Amniotic stem cell (primary cell): ENCODE measurements at regions not wholly inside any gene's neighbourhood (a gene's known extent, or its start where the extent isn't known, plus 50 kb on each side); places are given as distances from the start of the nearest gene placed in this dataset.

Experiments used
- DNase-seq: peaks from one replicate; lab custom pipeline; 2025; lab: John Stamatoyannopoulos, UW

DNA sequence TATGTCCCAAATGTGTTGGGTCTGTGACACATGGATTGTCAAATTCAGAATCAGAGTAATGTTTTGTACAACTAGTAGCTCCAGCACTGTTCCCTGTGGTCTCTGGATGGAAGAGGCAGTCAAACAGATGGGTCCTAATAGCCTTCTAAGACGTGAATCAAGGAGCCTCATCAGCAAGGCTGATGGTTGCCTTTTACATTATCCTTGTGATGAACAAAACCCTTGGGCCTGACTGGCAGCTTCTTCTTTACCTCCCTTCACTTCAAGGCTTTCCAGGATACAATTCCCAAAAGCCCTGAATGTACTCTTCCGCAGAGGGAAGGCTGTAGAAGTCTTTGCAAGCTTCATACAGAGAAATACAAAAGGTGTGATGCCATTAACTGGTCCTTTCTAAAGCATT, 633.3 kb downstream of the USP25 start:
- no peak for DNase-seq

DNA sequence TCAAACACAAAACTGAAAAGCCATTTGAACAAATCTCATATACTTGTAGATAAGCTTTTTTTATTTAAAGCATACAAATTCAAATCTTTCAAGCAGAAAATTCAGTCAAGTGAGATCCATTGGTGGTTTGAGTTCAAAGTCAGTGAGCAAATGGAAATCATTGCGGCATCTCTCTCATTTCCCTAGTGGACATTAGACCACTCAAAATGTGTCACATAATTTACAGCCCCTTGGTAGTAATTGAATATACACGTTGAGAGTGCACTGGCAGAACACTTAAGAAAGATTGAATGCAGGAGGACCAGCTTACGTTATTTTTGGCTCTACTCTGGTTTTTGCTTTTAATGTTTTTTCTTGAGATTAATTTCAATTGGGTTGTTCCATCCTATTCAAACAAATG, 633.7 kb downstream of the USP25 start:
- DNase-seq: no peak

DNA sequence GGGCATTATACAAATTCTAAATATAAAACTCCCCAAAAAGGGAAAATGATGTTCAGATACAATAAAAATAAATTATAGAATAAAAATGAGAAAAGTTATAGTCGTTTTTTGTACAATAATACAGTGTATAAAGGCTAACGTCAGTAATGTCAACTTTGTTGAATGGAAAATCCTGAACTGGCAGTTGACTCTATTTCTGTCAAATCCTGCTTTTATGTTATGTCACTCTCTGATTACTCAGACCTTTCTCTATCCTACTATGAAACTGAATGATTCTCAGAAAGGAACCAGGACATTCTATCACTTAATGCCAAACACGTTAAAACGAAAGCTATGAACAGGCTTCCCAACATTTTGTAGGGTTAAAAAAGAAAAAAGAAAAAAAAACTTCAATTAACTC, 636.4 kb downstream of the USP25 start:
- no peak for DNase-seq

DNA sequence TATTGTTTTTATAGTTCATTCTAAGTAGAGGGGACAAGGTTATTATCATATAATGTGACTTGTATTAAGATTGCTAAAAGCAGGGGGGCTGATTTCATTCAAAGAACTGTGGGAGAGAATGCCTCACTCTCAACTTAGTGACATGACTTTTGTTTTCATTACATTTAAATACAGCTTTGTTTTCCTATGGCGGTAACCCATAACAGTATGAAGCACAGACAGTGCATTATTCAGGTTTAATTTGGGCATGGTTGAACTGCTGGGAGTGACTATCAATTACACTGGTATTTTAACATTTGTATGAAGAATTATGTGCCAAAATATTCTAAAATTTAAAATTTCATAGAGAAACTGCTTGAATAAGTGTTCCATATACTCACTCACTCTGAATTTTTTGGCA, 637.3 kb downstream of the USP25 start:
- no peak for DNase-seq

DNA sequence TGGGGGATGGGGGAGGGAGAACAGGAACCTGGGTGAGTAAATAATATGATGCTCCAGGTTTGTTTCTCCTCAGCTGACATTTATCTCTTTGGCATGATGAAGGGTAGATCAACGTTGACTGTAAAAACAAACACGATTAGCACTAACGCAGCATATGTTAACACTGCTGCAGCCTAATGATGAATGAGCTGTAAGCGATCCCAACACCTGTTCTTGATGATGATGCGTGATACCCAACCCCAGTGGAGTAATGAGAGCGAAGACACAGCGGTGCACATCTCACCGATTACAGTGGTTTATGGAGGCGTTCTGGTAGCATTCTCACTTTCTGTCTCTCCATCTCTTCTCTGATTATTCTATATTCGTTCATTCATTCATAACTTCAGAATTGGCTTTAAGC, 640.4 kb downstream of the USP25 start:
- no peak for DNase-seq

DNA sequence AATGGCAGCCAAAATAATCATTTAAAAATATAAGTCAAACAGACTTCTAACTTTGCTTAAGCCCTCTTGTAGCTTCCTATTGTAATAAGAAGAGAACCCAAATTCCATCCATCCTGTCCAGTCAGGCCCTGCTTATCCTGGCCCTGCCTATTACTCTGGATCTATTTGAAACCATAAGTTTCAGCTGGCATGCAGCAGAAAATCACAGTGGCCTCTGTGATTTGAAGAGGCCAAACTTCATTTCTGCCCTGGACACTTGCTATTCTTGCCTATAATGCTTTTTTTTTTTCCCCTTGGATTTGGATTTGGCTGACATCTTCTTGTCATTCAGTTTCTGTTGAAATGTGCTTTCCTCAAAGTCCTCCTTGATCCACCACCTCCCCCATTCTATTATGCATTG, 642.8 kb downstream of the USP25 start:
- no peak for DNase-seq

DNA sequence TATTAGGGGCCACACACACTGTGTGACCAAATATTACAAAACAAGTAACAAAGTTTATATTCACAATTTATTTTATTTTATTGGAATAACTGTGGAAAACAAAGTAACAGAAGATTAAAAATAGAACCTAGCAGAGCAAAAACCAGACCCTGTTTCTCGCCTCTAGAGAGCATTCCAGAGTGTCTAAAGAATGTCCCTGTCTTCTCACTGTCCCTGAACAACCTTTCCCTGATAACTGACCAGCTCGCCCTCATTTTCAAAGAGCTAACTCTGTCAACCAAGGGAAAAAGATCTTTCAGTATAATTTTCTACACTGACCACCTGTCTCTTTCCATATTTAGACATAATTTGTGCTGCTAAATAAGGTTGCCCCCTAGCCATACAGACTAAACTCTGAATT, 646.9 kb downstream of the USP25 start:
- DNase-seq: no peak

DNA sequence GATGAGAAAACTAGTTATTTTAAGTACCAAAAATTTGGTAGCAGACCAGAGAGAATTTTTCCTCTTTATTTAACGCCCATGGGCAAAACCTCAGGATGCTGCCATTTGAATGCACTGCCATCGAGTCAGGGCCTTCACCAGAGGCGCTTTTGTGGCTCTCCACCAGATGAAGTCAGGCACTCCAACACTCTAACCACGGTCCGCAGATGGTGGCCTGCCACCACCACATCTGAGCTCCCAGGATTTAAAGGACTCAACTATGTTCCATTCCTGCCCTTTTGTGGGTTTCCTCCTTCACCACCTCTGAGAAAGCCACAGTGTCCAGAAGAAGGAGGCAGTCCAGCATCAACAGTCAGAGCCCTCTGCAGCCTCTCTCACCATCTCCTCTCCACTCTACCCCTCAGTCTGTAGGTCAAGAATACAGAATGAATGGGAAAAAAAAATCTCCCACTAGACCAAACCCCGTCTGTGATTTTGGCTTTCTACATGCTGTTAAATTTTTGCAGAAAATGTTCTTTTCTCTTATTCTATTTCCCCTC, 647.4 kb downstream of the USP25 start:
- DNase-seq: no peak

DNA sequence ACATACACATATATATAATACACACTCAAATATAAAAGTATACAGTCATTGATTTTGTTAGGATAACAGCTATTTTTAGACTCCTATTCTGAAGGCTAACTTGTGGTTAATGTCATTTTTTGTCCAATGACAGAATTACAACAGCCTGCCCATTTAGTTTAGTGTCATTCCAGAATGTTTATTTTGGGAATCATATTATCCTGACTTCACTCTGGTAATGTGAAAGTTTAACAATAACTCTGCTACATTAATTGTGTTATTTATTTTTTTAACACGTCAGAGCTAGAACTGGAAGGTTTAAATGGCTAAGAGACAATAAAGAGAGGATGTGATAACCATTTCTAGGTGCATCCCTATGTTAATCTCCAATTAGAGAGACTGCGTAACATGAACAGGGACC, 648.1 kb downstream of the USP25 start:
- DNase-seq: no peak

DNA sequence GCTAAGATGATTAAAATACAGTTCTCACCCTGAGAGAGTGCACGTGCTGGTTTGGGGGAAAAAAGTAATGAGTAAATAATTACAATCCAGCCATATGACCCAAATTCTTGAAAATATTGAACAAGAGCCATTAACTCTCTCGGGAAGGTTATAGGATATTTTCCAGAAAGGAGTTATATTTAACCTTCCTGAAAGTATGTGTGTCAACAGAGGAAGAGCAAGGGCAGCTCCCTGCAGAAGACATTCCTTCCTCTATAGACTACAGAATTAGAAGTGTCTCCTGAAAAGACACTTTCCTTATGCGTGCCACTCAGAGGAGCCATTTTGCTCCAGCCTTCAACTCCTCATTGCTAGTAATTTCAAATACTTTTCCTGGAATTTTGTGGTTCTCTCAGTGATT, 648.7 kb downstream of the USP25 start:
- DNase-seq: no peak

DNA sequence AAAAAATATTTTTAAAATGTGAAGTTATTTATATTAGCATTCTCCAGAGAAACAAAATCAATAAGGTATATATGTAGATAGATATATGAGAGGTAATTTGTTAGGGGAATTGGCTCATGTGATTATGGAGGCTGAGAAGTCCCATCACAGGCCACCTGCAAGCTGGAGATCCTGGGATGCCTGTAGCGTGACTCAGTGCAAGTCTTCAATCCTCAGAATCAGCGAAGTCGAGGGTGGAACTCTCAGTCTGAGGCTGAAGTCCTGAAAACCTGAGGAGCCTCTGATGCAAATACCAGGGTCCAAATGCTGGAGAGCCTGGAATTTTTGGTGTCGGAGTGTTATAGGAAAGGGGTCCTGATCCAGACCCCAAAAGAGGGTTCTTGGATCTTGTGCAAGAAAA, 658.5 kb downstream of the USP25 start:
- DNase-seq: no peak

- DNase-seq: no peak
Measured at GRCh38 chr21:16388911-16389560, 659.3 kb downstream of the USP25 start.

GRCh38 chr21:16389643-16390042, 659.9 kb downstream of the USP25 start:
- DNase-seq: no peak

DNA sequence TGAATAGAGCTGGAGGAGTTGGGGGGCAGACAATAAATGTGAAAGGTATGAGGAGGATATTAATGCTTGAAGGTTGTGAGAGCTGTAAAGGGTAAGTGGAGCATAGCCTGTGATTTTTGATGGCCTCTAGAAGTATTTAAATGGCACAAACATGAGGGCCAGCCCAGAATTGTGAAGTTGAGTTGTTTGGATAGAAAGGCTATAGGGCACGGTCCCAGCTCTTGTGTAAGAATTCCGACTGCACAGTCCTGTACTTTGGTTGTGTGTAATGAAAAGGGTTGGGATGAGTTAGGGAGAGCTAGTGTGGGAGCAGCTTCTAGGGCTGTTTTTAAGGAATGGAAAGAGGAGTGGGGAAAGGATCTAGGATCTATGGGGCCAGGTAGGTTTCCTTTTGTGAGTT, 665.5 kb downstream of the USP25 start:
- no peak for DNase-seq

DNA sequence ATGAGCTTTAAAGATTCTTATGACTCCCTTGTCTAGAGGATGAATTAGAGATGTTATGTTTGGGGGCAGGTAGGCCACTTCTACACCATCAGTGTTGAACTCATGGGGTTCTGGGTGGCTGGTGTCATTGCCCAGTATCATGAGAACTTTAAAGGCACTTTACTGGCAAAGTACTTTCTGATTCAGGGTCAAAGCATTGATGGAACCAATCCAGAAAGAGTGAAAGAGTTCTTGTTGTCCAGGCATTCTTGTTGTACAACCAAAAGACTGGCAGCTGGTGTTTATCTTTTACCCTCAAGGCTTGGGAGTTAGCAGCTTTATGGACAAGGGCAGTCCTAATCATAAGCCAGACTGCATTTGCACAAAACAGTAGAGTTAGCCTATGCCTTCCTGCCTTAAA, 673.0 kb downstream of the USP25 start:
- no peak for DNase-seq

DNA sequence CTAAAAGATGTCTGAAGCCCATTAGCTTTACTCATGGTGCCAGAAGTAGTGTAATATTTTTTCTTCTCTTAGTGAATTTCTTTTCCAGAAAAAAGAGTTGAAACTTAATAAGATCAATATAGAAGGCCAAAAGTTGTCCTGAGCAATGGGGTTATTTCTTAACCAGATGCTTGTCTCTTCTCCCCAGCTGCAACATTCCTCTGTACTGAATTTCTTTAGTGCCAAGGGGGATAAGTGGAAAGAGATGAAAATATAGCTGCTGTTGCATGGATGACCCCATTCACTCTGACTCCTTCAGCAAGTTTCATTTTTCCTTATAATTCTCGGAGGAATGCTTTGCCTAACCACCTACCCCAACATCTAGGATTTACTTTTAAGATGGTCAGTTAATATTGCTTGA, 675.0 kb downstream of the USP25 start:
- DNase-seq: no peak

GRCh38 chr21:16406355-16406754, 676.6 kb downstream of the USP25 start:
- no peak for DNase-seq

DNA sequence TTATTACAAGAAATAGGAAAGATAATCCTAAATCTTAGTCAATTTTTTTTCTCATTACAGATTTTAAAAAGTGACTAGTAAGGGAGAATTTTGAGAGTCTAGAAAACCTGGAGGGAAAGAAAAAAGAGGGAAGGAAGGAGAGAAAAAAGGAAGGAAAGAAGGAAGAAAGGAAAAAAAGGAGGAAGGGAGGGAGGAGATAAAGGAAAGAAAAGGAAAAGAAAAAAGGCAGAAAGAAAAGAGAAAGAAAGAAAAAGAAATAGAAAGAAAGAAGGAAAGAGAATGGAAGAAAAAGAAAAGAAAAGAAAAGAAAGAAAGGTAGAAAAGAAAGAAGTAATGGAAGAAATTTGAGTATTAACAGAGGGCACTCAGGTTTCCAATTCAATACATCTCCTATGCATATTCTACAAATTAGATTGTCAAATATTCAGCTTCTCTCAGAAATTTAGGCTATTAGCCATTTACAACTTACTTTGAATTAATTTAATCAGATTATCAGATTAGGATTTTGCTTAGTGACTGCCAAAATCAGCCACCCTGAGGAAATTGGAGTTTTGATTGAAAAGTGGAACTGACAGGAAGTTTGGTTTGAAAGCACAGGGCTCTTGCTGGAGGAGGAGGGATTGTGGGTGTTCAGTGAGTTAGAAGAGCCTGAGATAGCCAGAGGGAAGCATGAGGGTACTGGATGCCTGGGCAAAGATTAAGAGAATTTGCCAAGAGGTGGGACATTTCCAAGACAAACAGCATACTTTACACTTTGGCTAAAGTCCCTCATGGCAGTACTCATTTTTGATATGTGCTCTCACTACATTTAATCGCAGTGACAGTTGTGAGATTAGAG, 677.8 kb downstream of the USP25 start:
- no peak for DNase-seq

- no peak for DNase-seq
Measured at GRCh38 chr21:16408280-16408679, 678.5 kb downstream of the USP25 start.

DNA sequence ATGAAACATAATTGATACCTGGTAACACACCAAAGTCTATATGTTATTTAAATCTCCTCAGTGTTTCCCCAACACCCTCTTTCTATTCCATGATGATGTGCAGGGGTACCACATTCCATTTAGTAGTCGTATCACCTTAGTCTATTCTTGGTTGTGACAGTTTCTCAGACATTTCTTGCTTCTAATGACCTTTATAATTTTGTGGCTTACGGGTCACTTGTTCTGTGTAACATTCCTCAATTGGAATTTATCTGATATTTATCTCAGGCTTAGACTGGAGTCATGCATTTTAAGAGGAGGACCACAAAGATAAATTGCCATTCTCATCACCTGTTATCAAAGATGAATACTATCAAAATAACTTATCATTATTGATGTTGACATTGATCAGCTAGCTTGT, 679.6 kb downstream of the USP25 start:
- no peak for DNase-seq

DNA sequence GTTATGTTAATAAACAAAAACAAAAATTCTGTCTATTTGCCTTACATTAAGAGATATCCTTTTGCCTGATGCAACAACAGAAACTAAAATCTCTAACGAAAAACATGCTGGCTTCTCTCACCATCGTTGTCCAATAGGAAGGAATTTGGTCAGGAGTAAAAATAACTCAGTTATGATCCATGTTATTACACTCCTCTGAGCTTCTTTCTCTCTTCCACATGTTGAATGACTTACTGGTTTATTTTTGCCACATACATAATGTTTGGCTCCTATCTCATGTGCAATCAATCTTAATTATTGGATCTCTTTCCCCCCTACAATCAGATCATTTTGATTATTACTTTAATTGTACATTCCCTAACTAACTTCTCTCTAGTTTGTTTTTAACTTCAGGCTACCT, 688.4 kb downstream of the USP25 start:
- no peak for DNase-seq

DNA sequence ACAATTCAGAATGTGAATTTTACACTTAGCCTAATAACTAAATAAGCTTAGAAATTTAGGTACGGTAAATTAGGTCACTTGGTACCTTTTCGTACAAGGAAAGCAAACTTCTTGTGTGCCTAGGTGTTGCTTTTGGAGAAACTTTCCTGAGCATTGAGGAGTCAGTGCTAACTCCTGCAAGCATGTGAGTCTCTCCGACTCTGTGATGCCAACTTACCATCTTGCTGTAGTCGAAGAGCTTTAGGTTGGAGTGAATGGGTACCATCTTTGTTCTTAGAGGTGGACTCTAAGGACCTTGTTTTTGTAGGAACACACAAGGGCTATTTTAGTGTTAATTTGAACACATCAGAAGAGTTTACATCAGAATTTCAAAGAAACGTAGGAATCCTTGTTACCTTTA, 688.9 kb downstream of the USP25 start:
- DNase-seq: no peak

DNA sequence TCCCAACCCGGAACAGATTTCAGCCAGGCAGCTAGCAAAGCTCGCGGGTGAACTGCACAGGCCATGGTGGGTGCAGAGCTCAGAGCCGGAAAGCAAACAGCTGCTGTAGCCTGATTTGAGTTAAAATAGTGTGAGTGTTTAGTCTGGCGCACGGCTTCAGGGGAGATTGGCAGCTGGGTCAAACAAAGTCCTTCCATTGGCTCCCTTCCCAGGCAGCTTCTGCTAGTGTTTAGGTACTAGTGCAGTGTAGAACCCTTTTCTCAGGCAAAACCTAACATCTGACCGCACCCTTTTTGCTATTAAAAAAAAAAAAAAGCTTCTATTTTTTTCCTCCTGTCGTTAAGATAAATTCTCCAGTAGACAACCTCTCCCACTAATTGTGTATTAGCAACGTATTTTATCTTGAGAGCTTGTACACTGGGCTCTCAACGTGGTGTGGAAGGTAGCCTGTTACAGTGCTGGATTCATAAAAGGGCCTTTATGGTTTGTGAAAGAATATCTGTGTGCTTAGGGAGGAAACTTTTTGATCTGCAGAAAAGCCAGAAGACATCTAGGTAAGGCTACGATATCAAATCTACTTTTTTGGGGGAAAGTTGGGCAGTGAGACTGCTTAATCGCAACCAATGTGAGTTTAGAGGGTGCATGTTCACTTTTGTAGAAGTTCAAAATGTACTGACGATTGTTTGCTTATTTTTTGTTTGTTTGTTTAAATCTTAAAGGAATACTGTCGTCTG, 689.6 kb downstream of the USP25 start:
- DNase-seq: no peak
